SKM-1 treated with dmso at 0.1 percent for 144 hours (cell line): ENCODE measurements at regions not wholly inside any gene's neighbourhood (a gene's known extent, or its start where the extent isn't known, plus 50 kb on each side); places are given as distances from the start of the nearest gene placed in this dataset.
"Not testable (repeated sequence)": the region's sequence is repeated elsewhere in the genome, so short reads cannot be mapped to it uniquely, and the experiment has no call there.

Experiments
- DNase-seq: peaks from one replicate; lab custom pipeline; 2025; ENCODE audit not compliant: unreplicated experiment; lab: John Stamatoyannopoulos, UW

DNA sequence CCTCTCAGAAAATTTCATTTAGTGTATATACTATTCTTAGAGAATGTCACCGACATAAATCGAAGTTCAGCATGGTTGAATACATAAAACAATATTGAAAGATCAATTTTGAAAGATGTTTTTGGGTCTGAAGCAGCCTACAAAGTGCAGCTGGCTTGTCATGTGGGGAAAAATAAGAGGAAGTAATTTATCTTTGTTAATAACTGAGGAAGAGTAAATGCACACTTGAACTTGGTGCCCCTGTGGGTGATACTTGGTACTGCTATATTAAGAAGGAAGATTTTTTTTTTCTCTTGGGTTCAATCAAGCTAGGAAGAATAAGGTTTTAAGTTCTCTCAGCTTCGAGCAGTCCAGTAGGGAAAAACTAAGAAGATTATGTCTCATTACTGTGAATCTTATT is 661.3 kb downstream of the RPL10L start:
- DNase-seq = peak; percentile 7

DNA sequence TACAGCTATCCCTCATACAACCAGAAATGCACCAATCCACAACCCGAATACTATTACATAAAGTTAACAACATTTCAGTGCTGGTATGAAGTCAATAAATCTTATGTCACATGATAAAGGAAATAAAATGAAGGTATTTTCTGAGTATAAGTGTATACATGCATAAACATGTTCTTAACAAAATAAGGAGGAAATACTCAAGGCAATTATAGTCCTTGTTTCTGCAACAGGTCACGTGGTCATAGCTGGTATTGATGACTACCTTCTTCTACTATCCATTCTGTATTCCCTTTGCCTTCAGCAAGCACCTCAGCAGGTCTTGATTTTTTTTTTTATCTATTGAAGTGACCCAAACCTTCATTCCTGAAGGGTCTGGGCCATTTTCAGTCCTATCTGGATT is 675.6 kb downstream of the RPL10L start:
- DNase-seq = no peak

DNA sequence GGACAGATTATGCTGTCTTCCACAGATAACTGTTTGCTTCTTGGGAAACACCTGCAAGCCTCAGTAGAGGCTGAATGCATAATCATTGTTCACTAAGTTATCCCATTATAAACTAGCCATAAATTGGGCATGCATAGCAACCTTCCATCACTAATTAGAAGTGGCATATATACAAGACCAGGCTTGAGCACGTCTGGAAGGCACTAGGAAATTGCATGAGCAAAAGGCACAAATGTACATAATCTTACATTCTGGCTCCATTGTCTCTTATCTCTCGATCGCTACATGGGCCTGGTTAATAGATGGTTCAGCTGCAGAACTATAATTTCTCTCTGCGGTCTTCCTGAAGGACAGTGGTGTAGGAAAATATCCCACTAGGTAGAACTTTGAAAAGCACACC is 679.2 kb downstream of the RPL10L start:
- DNase-seq = no peak

DNA sequence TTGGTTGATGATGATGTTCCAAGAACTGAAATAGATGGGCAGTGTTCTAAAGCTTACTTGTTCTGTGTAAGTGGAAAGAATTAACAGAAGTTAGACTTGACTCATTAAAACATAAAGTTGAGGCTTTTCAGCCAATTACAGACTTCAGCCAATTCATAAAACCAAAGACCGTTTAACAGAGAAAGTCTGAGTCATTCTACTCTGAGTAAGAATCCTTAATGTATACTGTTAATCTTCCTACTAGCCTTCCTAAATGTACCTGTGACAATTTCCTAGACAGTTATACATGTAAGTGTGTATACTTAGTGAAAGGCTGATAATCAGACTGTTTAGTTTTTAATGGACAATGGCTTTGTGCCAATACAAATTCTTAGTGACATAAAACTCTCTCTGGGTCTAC is 681.0 kb downstream of the RPL10L start:
- DNase-seq = no peak

DNA sequence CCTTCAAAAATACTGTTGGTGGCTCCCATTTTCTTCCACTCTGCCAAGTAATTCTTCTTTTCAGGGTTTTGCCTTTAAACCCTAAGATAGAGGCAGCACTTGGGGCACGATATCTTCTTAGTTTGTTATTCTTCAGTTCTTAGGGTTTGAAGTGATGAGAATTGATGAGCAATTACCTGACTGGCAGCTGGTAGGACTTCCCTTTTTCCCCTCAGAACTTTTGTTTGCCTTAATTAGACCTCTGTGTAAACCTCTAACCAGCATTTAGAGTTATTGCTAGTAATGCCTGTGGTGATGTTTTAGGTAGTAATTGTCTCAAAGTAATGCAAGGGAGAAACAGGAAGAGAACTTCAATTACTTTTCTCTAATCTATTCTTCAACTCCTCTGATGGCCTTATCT is 683.5 kb downstream of the RPL10L start:
- no peak for DNase-seq

DNA sequence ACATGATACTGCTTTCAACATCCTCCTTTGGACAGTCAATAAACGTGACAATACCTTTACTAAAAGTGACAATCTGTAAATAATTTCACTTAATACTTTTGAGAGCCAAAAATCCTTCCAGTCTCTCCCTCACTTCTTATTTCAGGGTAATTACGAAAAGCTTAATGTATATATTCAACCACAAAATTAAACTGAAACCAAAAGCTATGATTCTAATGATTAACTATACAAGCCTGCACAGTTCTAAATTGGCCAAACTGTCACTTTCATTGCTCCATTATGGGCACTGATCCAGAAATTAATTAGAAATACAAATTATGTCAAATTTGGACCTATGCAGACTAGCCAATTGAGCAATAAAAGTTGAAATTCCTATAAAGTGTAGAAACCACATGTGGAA is 696.5 kb upstream of the MIS18BP1 start:
- no peak for DNase-seq

DNA sequence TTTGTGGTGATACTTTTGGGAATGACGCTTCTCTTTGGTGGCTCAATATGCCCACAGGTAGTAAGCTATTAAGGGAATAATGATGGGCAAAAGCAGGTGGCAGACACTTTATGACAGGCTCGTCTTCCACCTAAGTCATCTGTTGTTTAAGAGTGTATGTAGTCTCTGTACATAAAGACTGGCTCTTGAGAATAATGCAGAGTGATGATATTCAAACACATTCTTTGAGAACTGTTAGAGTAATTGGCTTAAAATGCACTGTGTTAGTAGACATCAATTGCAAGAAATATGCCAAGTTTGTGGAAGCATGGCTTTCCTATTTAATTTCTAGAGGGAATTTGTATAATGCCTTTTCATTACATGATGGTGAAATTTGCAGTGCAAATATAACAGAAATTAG is 694.8 kb upstream of the MIS18BP1 start:
- no peak for DNase-seq

DNA sequence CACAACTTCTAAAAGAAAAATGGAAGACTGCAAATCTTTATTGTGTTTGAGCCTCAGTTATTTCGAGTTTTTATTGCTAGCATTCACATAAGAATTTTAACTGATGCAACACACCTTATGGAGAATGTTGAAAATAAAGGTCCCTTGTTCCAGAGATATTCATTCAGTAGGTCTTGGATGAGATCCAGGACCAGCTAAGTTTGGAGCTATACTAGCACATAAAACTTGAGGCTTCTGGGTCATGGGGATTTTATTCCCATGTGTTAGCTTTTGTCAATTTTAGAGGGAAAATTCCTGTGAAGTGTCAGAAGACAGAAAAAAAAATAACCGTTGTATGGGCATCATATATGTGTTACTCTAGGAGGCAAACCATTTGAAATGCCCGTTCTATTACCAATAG is 693.2 kb upstream of the MIS18BP1 start:
- DNase-seq = no peak

DNA sequence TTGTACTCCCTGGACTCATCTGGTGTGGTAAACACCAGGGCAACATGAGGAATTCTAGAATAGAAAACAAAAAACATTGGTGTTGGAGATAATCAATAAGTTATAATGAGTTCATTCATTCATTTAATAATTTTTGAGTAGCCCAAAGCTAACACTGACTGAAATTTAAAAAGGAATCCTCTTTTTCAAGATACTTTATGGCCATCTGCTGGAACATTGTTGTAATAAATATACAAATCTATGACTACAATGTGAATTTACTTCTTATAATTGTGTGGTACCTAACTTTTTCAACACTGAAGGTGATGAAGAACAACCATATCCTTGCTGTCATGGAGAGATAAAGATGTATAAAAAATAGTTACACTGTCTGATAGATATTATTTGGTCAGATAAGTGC is 687.3 kb upstream of the MIS18BP1 start:
- DNase-seq = no peak

DNA sequence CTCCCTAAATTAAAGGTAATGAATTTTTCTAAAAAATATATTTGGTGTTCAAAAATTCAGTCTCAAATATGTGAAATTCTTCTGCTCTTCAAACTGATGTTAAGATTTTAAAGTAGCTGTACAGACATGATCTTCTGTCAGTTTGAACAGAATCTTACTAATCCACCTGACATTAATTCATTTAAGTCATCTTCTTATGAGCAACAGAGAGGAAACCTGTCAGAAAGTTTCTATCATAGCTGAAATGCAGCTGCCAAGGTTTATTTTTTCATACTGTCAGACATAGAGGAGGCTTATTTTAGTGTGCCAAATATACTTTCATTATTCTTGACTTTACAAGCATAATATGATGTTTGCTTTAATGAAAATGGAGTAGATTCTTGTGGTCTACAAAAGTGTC is 686.6 kb upstream of the MIS18BP1 start:
- no peak for DNase-seq

DNA sequence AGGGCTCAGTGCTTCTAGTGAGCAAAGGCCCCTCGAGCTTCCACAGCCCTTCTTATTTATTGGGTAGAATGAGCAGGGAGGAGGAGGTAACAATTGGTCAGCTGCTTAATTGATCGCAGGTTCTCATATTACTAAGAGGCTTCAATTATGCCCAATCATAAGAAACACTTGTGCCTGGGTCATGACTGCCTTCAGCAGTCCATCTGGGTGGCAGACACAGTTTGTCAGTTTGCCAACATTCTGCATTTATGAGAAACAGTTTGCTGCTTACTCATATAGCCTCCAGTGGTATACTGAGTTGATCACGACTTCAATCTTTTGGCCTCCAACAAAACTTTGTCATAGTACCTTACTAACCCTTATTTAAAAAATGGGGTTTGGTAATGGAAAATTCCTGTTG is 667.0 kb upstream of the MIS18BP1 start:
- not testable (repeated sequence) for DNase-seq

DNA sequence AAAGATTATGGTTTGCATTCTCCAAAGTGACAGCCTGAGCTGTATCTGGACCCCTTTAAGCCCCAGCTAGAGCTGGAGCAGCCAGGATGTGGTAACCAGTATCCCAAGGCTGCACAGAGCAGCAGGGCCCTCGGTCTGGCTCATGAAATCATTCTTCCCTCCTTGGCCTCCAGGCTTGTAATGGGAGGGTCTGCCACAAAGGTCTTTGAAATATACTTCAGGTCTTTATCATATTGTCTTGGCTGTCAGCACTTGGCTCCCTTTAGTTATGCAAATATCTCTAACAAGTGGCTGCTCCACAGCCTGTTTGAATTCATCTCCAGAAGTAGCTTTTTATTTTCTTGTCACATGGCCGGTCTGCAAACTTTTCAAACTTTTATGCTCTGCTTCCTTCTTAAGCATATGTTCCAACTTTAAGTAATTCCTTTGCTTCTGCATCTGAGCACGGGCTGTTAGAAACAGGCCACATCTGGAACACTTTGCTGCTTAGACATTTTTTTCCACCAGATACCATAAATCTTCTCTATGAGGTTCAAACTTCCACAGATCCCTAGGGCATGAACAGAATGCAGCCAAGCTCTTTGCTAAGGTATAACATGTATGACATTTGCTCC is 663.4 kb upstream of the MIS18BP1 start:
- DNase-seq = no peak

DNA sequence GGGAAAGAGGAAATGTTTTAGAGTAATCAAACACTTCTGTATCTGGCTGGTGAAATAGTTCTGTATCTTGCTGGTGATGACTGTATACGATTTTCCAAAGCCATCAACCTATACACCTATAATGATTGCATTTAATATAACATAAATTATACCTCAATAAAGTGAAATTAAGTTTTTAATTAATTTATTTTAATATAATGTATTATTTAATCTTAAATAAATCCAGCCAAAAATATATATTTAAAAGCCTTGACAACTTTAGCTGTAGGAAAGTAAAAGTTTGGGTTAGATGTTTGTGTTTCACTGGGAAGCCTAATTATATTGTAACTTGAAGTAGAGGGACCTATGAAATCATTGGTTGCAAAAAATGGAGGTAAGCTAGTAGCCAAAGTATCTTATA is 654.8 kb upstream of the MIS18BP1 start:
- DNase-seq = no peak

DNA sequence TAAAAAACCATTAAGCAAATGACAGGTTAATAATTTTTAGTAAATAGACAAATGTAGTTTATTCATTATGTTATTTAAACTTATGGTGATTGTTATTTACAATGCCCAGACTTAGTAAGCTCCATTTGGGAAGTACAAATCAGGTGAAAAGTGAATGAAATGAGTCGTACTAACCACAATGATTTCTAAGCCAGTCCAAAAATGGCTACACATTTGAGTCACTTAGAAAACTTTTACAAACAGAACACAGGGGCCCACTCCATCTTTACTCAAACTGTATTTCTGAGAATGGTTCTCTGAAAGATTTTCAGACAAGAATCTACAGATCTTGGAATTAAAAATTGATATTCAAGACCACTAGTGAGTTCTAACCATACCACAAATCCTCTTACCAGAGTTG is 653.3 kb upstream of the MIS18BP1 start:
- DNase-seq = no peak

DNA sequence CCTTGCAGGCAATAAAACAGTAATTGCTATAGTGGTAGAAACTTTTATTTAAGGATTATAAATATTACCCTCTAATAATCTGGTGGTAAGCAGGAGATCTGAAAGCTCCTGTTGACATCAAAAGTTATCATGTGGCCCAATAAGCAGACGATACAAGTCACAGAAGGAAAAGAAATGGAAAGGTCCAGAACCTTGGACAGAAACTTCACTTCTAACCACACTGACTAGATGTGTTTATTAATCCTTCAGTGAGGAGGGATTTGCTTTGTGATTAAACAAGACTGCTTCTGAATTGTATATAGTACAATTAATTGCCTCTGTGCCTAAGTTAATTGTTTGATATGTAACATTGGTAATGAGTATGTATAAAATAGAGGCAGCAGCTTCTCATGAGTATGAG is 652.7 kb upstream of the MIS18BP1 start:
- DNase-seq = no peak

DNA sequence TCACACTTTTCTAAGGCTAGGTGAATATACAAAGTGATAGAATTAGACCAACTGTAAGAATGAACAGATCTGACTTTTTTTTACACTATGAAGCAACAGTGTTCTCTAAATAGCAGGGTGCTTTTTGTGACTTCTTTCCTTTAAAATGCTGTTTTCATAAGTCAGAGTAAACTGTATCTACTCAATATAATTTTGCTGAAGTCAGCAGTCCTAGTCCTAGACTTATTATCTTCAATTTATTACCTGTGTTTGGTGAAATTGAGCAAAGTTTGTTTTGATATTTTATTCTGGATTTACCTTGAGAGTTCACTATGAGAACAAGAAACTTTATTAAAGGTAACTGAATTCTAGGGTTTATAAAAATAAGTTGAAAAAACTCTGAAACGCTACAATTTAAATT is 651.3 kb upstream of the MIS18BP1 start:
- no peak for DNase-seq

DNA sequence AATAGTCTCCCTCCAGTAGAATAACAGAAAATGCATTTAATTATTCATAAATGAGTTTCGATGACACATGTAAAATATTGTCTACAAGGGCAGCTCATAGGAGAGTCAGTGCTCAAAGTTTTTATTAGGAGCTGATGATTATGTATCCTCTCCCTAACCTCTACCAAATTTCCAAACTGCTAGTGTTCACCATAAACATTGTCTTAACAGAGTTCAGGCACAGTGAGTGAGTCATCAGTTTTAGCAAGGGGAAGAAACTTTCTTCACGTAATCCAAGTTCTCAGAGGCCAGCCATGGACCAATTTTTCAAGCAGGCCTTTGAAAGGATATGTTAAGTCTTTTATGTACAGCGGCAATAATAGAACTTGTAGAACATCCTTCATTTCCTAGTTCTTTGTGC is 649.2 kb upstream of the MIS18BP1 start:
- no peak for DNase-seq

DNA sequence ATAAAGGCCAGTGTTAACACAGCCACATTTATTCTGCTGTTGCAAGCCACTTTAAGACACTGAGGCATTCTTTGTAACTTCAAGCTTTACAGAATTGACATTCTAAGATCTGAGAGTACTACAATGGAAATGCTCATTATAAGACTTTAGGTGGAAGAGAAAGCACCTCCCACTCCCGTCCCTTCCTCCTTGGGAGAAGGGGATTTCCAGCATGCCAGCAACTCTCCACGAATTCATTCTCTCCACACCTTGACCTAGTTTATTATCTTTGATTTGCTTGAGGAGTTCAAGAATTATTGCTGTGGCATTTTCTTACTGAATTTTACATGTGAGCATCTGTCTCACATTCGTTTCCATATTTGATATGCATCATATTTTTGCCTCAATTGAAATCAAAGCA is 644.4 kb upstream of the MIS18BP1 start:
- no peak for DNase-seq

DNA sequence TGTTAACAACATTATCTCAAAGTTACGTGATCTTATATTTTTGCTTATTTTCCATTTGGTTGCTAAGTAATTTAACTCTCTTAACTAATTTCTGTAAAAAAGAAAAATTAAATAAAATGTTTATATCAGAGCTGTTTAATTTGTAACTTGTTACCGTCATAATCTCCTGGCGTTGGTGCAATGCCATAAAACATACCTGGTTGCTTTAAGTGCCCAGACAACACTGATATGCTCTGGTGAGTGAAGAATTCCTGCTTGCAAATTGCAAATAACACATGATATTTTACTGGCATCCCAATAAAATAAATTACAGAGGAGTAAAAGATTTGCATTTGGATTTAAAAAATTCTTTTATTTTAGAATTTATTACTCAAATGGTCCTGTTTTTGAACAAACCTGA is 640.1 kb upstream of the MIS18BP1 start:
- DNase-seq = no peak

DNA sequence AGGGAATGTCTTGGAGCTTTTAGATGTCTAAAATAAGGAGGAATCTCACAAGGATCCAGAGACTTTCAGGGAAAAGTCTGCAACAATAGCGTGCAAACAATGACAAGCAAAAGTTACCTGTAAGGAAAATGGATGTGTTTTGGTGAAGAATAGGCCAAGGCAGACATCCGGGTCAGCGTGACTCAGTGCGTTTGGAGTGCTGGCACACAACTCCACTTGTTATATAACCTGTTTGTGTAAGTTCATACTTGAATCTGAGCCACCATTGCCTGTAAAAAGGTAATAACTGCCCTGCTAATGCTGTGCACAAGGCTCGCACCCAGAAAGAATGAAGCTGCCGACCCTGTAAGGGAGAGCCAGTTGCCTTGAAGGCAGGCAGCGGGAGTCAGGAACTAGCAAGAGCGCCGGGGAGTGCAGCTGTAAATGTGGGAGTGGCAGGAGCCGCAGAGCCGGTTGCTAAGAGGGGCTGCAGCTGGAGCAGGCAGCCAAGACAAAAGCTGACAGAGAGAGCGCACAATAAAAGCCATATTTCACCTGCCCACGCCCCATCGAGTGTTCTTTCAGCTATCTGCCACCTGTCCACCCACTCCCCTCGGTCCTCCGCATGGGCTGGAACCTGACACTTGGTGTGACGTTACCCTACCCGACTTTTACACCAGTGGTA is 638.5 kb upstream of the MIS18BP1 start:
- no peak for DNase-seq

DNA sequence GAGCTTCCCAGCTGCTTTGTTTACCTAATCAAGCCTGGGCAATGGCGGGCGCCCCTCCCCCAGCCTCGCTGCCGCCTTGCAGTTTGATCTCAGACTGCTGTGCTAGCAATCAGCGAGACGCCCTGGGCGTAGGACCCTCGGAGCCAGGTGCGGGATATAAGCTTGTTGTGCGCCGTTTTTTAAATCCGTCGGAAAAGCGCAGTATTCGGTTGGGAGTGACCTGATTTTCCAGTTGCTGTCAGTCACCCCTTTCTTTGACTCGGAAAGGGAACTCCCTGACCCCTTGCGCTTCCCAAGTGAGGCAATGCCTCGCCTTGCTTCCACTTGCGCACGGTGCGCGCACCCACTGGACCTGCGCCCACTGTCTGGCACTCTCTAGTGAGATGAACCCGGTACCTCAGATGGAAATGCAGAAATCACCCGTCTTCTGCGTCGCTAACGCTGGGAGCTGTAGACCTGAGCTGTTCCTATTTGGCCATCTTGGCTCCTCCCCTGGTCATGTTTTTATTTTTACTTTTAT is 635.8 kb upstream of the MIS18BP1 start:
- DNase-seq = not testable (repeated sequence)

DNA sequence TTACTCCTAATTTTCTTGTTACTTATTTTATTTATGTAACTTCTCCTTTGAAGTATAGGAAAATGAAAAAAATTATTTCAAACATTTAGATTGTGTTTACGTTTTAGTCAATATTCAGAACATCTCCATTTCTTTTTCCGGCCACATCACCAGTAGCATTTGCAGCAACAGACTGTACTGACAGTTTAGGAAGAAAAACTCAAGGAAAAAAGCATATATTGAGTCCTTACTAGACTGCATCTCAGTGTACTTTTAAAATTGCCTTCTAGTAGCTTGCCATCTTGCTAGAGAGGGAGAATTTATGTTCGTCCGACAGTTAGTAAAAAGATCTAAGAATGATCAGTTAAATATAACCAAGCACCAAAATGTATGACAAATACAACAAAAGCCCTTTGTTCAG is 625.0 kb upstream of the MIS18BP1 start:
- DNase-seq = no peak

DNA sequence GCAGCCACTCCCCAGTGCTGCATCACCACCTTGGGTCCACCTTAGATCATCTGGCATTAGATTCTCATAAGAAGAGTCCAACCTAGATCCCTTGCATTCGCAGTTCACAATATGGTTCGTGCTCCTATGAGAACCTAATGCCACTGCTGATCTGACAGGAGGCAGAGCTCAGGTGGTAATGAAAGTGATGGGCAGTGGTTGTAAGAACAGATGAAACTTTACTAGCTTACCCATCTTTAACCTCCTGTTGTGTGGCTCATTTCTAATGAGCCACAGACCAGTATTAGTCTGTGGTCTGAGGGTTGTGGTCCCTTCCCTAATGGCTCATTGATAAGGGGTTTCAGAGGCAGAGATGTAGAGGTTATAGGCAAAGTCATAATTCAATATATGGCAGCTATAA is 615.9 kb upstream of the MIS18BP1 start:
- no peak for DNase-seq
